Uterus (tissue), 2 donors: ENCODE measurements at regions not wholly inside any gene's neighbourhood (a gene's known extent, or its start where the extent isn't known, plus 50 kb on each side); places are given as distances from the start of the nearest gene placed in this dataset.

Experiments used
- POLR2A ChIP-seq, 2 donors: fragments of 450-650 bp; IDR thresholded peaks; one replicate each; pipeline ENCODE4 v1.6.1; 2016; ENCODE audit warnings: antibody characterized with exemption in 2 of 2, mild to moderate bottlenecking in 1 of 2, moderate library complexity in 1 of 2
- TF ChIP-seq, protein P1 (sequence below), 4 experiments: fragments of 200-600 bp in 2 of 4; fragments of 450-650 bp in 2 of 4; sonication (generic) in 2 of 4; IDR thresholded peaks; one replicate each; pipeline ENCODE4 v1.5.1; 2016 to 2019; ENCODE audit warnings: antibody characterized with exemption in 4 of 4, mild to moderate bottlenecking in 2 of 4, moderate library complexity in 1 of 4

DNA sequence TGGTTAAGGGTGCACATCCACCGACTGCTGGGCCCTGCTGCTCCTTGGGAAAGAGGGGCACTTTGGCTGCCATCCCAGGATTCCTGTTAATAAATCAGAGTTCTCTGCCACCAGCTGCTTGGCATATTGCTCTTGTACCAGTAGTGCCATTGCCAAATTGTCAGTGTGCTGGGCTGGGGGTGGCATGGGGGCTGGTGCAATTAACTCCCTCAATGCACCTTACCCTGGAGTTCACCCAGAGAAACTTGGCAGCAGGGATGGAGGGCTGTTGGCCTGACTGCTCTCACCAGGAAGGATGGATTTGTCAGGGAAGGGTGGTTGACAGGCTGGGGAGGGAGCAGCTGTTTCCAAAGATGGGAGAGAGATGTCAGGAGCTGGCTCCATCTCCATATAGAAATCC, 94.6 kb upstream of the SKOR2 start:
- TF ChIP-seq, protein P1, sequence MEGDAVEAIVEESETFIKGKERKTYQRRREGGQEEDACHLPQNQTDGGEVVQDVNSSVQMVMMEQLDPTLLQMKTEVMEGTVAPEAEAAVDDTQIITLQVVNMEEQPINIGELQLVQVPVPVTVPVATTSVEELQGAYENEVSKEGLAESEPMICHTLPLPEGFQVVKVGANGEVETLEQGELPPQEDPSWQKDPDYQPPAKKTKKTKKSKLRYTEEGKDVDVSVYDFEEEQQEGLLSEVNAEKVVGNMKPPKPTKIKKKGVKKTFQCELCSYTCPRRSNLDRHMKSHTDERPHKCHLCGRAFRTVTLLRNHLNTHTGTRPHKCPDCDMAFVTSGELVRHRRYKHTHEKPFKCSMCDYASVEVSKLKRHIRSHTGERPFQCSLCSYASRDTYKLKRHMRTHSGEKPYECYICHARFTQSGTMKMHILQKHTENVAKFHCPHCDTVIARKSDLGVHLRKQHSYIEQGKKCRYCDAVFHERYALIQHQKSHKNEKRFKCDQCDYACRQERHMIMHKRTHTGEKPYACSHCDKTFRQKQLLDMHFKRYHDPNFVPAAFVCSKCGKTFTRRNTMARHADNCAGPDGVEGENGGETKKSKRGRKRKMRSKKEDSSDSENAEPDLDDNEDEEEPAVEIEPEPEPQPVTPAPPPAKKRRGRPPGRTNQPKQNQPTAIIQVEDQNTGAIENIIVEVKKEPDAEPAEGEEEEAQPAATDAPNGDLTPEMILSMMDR (IDR thresholded peaks at IDR 0.05), result no peak
- TF ChIP-seq POLR2A (IDR thresholded peaks at IDR 0.05), result no peak
